ENCODE measurements at regions not wholly inside any gene's neighbourhood (a gene's known extent, or its start where the extent isn't known, plus 50 kb on each side); places are given as distances from the start of the nearest gene placed in this dataset.

DNA sequence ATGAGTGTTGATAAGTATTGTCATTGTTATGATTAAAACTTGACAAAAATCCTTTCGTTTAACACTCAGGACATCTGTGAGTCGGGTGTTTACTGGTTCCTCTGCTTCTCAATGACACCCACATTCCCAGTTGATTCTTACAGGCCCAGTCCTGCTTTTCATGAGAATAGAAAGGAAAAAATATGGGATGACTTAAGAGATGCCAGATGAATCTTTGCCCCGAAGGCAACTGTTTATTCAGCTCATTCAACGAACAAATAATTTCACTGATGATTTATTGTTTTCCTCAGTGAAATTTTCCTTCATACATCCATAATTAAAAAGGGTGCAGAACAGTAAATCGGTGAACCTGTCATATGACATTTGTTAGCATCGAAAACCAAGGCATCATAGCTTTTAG is 452.4 kb upstream of the WWC1 start:
- H3K79me2 ChIP-seq (ENCODE audit: insufficient read depth, low read length) = no peaks in the 10 kb centered on the region
- H3K4me3 ChIP-seq (replicated peaks in 1 of 3; ENCODE audit: insufficient read depth in 1 of 3, low read depth in 2 of 3, low read length in 3 of 3) = no peak overlapping the region
- BruUV-seq (replicated peaks) = no TSS peak
- H4K20me1 ChIP-seq (ENCODE audit: insufficient read depth, low read length) = no peaks in the 10 kb centered on the region
- no peaks in the 10 kb centered on the region; a peak in 1 of 5 replicates for H3K27me3 ChIP-seq (ENCODE audit: control insufficient read depth in 1 of 2, insufficient read depth in 2 of 2, low read length in 2 of 2)
- H3K9me3 ChIP-seq (ENCODE audit: low read length) = no peaks in the 10 kb centered on the region
- no peak overlapping the region for H3K4me2 ChIP-seq (ENCODE audit: low read depth, low read length)
- intact Hi-C loops (cut with micrococcal nuclease; ENCODE audit: unreplicated experiment) (no loop called here), in situ Hi-C loops (cut with HindIII; ENCODE audit: extremely low pct_ligation_motif_present, low pct_unique_long_range_greater_than_20kb) (no loop called here)
- no peak overlapping the region for H3K9ac ChIP-seq (ENCODE audit: insufficient read depth, low read depth, low read length)
- H3K36me3 ChIP-seq (replicated peaks in 1 of 2; ENCODE audit: control insufficient read depth in 1 of 2, insufficient read depth in 2 of 2, low read length in 2 of 2) = no peaks in the 10 kb centered on the region
- DNase-seq (ENCODE audit: low spot score) (no peak), ATAC-seq (no peak), FAIRE-seq (no peak)
- no peak overlapping the region for H2AFZ ChIP-seq (ENCODE audit: low read length)
- POLR2A ChIA-PET = no interaction called here
- CTCF ChIA-PET (ENCODE audit: low intra/inter-chr PET ratio, low total read pairs) = no interaction called here
- H3K4me1 ChIP-seq (ENCODE audit: insufficient read depth, low read length) = no peaks in the 10 kb centered on the region
- TF ChIP-seq RFX5 (IDR thresholded peaks at IDR 0.05; ENCODE audit: low read depth, low read length) = no peak
- TF ChIP-seq ZBTB7B (CRISPR knock-in tag; IDR thresholded peaks at IDR 0.05) = no peak
- no peak for TF ChIP-seq ZNF225 (CRISPR knock-in tag; IDR thresholded peaks at IDR 0.05)
- TF ChIP-seq TMF1 (CRISPR knock-in tag; IDR thresholded peaks at IDR 0.05; ENCODE audit: low read depth) = no peak
- H3K27ac ChIP-seq (ENCODE audit: extremely low read length, insufficient read depth, low read length) = no peak overlapping the region
- 2% methylated on average over 6 of the region's 6 CpGs for WGBS (ENCODE audit: low lambda C conversion rate)

DNA sequence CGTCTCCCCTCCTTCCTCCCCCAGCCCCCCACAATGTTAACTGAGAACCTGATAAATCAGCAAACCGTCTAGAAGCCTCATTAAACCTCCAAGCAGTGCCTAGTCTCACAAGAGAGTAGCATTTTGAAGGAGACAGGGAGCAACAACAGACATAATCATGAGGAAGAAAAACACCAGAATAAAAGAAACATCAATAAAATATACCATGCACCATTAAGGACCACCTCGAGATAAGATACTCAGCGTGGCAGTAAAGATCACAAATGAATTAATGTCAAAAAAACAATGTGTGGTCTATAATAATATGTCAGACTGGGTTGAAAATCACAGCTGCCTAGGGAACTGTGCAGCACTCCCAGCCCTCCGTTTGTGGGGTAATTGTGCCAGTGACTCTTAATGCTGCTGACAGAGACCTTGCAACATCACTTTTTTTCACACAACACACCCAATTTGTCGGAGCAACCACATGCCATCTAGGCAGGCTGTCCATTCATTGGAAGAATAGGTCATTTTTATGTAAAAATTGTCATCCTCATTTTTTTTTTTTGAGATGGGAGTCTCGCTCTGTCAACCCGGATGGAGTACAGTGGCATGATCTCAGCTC is 450.8 kb upstream of the WWC1 start:
- no peaks in the 10 kb centered on the region for H3K36me3 ChIP-seq (replicated peaks in 1 of 2; ENCODE audit: control insufficient read depth in 1 of 2, insufficient read depth in 2 of 2, low read length in 2 of 2)
- no peak overlapping the region for H3K27ac ChIP-seq (ENCODE audit: extremely low read length, insufficient read depth, low read length)
- no peaks in the 10 kb centered on the region for H3K79me2 ChIP-seq (ENCODE audit: insufficient read depth, low read length)
- FAIRE-seq (no peak), DNase-seq (ENCODE audit: low spot score) (no peak), ATAC-seq (no peak)
- H3K4me1 ChIP-seq (ENCODE audit: insufficient read depth, low read length) = no peaks in the 10 kb centered on the region
- intact Hi-C loops (cut with micrococcal nuclease; ENCODE audit: unreplicated experiment) (no loop called here), in situ Hi-C loops (cut with HindIII; ENCODE audit: extremely low pct_ligation_motif_present, low pct_unique_long_range_greater_than_20kb) (no loop called here)
- H2AFZ ChIP-seq (ENCODE audit: low read length) = no peak overlapping the region
- ChIA-PET CTCF (ENCODE audit: low intra/inter-chr PET ratio, low total read pairs) (no interaction called here), POLR2A (no interaction called here)
- H3K9me3 ChIP-seq (ENCODE audit: low read length) = no peaks in the 10 kb centered on the region
- no peak overlapping the region for H3K4me3 ChIP-seq (replicated peaks in 1 of 3; ENCODE audit: insufficient read depth in 1 of 3, low read depth in 2 of 3, low read length in 3 of 3)
- no TSS peak for BruUV-seq (replicated peaks)
- H4K20me1 ChIP-seq (ENCODE audit: insufficient read depth, low read length) = no peaks in the 10 kb centered on the region
- no peaks in the 10 kb centered on the region; a peak in 1 of 5 replicates for H3K27me3 ChIP-seq (ENCODE audit: control insufficient read depth in 1 of 2, insufficient read depth in 2 of 2, low read length in 2 of 2)
- no peak overlapping the region for H3K9ac ChIP-seq (ENCODE audit: insufficient read depth, low read depth, low read length)
- no peak overlapping the region for H3K4me2 ChIP-seq (ENCODE audit: low read depth, low read length)
- WGBS (ENCODE audit: low lambda C conversion rate) = 19% methylated on average over 7 of the region's 8 CpGs
- TF ChIP-seq ZNF547 (CRISPR knock-in tag; IDR thresholded peaks at IDR 0.05) (no peak), MYC (CRISPR knock-in tag; IDR thresholded peaks at IDR 0.05; ENCODE audit: borderline replicate concordance) (no peak), ZNF34 (CRISPR knock-in tag; IDR thresholded peaks at IDR 0.05; ENCODE audit: borderline replicate concordance) (no peak), ZBTB7A (CRISPR knock-in tag; IDR thresholded peaks at IDR 0.05) (no peak), CERS6 (CRISPR knock-in tag; IDR thresholded peaks at IDR 0.05) (no peak), ZNF451 (CRISPR knock-in tag; IDR thresholded peaks at IDR 0.05) (no peak), ZNF414 (CRISPR knock-in tag; IDR thresholded peaks at IDR 0.05) (no peak), ZNF382 (CRISPR knock-in tag; IDR thresholded peaks at IDR 0.05; ENCODE audit: borderline replicate concordance) (no peak), ZNF256 (CRISPR knock-in tag; conservative IDR thresholded peaks at IDR 0.05) (no peak), ATRX (CRISPR knock-in tag; IDR thresholded peaks at IDR 0.05; ENCODE audit: borderline replicate concordance) (no peak), BCL3 (CRISPR knock-in tag; IDR thresholded peaks at IDR 0.05) (no peak), ZNF670 (CRISPR knock-in tag; IDR thresholded peaks at IDR 0.05; ENCODE audit: borderline replicate concordance) (no peak), KLF6 (CRISPR knock-in tag; IDR thresholded peaks at IDR 0.05) (no peak)
- TF ChIP-seq, protein P1, sequence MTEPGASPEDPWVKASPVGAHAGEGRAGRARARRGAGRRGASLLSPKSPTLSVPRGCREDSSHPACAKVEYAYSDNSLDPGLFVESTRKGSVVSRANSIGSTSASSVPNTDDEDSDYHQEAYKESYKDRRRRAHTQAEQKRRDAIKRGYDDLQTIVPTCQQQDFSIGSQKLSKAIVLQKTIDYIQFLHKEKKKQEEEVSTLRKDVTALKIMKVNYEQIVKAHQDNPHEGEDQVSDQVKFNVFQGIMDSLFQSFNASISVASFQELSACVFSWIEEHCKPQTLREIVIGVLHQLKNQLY (CRISPR knock-in tag; IDR thresholded peaks at IDR 0.05) = no peak
